C4-2B (cell line): ENCODE measurements at regions not wholly inside any gene's neighbourhood (a gene's known extent, or its start where the extent isn't known, plus 50 kb on each side); places are given as distances from the start of the nearest gene placed in this dataset.

Source experiments
- H3K27ac ChIP-seq: fragments of 450-650 bp; 2 replicates; pipeline ENCODE4 v1.5.1; 2017
- CTCF ChIP-seq: fragments of 450-650 bp; conservative IDR thresholded peaks from 2 replicates; pipeline ENCODE4 v1.5.1; 2017; ENCODE audit warnings: mild to moderate bottlenecking
- ZFX ChIP-seq: fragments of 450-650 bp; IDR thresholded peaks from 2 replicates; pipeline ENCODE4 v1.6.1; 2017

- no peak overlapping the region for H3K27ac ChIP-seq
These were observed 1085.5 kb downstream of the BRD1 start for GRCh38 chr22:48742191-48742555.

GRCh38 chr22:48741540-48741939 lies 1086.1 kb downstream of the BRD1 start:
- no peak for TF ChIP-seq ZFX

More at GRCh38 chr22:48742191-48742555, 1085.5 kb downstream of the BRD1 start:
- TF ChIP-seq ZFX (no peak), CTCF (no peak)

DNA sequence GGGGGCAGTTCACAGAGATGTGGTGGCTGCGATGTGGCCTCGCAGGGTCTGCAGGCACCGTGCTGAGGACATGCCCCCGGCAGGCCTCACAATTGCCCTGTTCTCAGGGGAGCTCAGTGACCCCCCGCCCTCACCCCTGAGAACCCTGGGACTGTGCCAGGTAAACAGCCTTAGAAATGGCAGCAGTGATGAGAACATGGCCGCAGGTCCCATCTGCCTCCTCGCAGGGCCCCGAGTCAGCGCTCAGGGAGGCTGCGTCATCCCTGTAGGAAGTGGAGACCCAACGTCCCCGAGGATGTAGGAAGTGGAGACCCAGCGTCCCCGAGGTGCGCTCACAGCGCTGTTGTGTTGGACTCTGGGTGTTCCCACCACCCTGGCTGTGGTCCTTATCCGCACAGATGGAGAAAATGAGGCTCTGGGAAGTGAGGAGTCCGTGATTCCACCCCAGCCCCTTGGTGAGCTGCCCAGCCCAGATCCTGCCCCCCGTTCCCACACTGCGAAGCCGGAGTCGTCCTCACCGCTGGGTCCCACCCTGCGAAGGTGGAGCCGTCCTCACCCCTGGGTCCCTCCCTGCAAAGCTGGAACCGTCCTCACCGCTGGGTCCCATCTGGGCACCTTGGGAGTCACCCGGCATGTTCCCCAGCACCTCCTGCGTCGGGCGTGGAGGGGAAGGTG lies 1086.8 kb downstream of the BRD1 start:
- TF ChIP-seq CTCF = no peak
- TF ChIP-seq ZFX = no peak
- no peak overlapping the region for H3K27ac ChIP-seq

More at GRCh38 chr22:48741540-48741939, 1086.1 kb downstream of the BRD1 start:
- no peak overlapping the region for H3K27ac ChIP-seq

DNA sequence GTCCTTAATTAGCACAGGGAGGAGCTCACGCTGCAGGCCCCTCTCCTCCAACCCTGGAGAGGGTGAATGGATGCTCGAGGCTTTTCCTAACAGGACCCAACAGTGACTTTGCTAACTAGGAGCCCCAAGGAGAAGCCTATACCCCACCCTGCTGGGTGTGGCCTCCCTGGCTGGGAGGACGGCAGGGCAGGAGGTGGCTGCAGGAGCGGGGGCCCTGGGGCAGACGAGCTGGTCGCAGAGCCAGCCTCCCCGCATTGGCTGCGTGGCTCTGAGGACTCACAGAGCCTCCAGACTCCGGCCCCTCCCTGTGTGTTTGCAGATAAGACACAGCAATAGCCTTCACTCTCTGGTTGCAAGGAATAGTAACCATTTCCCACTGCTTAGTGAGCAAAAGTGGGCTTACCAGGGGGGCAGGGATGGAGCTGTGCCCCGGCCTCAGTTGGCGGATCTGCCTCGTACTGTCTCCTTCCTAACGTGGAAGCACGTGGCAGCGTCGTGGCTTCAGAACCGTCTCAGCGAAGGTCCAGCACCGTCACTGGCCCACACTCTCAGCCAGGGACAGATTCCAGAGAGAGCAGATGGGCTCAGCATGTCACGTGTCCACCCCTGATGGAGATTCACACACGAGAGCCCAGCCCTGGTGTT lies 1087.5 kb downstream of the BRD1 start:
- H3K27ac ChIP-seq = no peak overlapping the region
- TF ChIP-seq CTCF (no peak), ZFX (no peak)

DNA sequence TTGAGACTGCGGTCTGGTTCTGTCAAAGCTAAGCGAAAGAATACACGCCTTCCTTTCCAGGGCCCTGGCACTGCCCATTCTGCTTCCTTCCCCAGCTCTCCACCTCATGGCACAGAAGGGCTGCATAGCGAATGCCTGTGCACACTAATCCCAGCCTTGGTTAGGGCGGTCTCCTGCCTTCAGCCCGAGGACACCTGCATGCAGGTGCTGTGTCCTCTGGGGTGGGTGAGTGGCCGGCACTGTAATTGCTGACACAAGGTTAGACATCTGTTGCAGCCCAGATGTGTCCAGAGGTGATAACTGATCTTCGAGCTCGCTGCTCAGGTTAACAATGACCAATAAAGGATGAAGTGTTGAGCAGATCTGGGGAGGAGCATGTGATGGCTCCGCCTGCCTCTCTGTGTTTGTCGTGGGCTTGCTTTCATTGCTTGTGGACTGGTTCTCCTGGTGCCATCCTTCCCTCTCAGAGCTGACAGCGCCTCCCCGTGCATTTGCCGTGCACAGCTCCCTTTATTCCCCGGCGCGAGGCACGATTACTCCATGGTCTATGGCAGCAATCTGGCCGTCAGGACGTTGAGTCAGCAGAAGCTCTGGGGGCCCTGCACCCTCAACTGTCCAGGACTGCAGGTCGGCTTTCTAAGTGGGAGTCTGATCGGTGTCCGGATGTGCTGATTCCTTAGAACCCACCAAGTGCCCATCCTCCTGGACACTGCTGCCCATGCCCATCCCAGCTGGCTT lies 1088.2 kb downstream of the BRD1 start:
- TF ChIP-seq ZFX = no peak
- no peak for TF ChIP-seq CTCF
- no peak overlapping the region for H3K27ac ChIP-seq

- no peak overlapping the region for H3K27ac ChIP-seq
- TF ChIP-seq ZFX (no peak), CTCF (no peak)
These were observed 1089.3 kb downstream of the BRD1 start for GRCh38 chr22:48738204-48738980.

GRCh38 chr22:48737461-48738203 lies 1090.0 kb downstream of the BRD1 start:
- TF ChIP-seq ZFX (no peak), CTCF (no peak)
- H3K27ac ChIP-seq = no peak overlapping the region
